Fibroblast of lung (primary cell): ENCODE measurements at regions not wholly inside any gene's neighbourhood (a gene's known extent, or its start where the extent isn't known, plus 50 kb on each side); places are given as distances from the start of the nearest gene placed in this dataset.

ENCODE experiments used
- DNase-seq, 2 donors: peaks; one replicate each; pipeline versions ENCODE4 v3.0.0 to v3.0.0-alpha.2; 2010; ENCODE audit warnings: low read depth in 2 of 2
- H2AFZ ChIP-seq: 2 replicates; pipeline ENCODE4 v1.5.1; 2012; ENCODE audit warnings: low read length, control low read depth, inconsistent platforms
- H3K27ac ChIP-seq: 2 replicates; pipeline ENCODE4 v1.5.1; 2011; ENCODE audit warnings: low read length, control low read depth; ENCODE audit not compliant: insufficient read depth
- H3K27me3 ChIP-seq: 2 replicates; pipeline ENCODE4 v1.5.1; 2011; ENCODE audit warnings: mild to moderate bottlenecking, low read length; ENCODE audit not compliant: control insufficient read depth, insufficient read depth
- H3K36me3 ChIP-seq: 2 replicates; pipeline ENCODE4 v1.5.1; 2011; ENCODE audit warnings: low read length; ENCODE audit not compliant: control insufficient read depth, insufficient read depth
- H3K4me1 ChIP-seq: 2 replicates; pipeline ENCODE4 v1.5.1; 2011; ENCODE audit warnings: low read length; ENCODE audit not compliant: control insufficient read depth, insufficient read depth; ENCODE audit errors: extremely low read depth
- H3K4me2 ChIP-seq: 2 replicates; pipeline ENCODE4 v1.5.1; 2011; ENCODE audit warnings: low read length, control low read depth; ENCODE audit not compliant: insufficient read depth; ENCODE audit errors: extremely low read depth
- H3K4me3 ChIP-seq, 4 experiments: fragments of 200-600 bp in 1 of 4; sonication (generic) in 1 of 4; replicated peaks in 1 of 4; 2 replicates each; pipeline ENCODE4 v1.5.1; 2011 to 2016; ENCODE audit warnings: low read length in 4 of 4, low read depth in 3 of 4, mild to moderate bottlenecking in 3 of 4, control low read depth in 2 of 4, inconsistent platforms in 1 of 4, mixed read lengths in 1 of 4; ENCODE audit not compliant: insufficient read depth in 1 of 4; ENCODE audit errors: control extremely low read depth in 1 of 4
- H3K79me2 ChIP-seq: 2 replicates; pipeline ENCODE4 v1.5.1; 2012; ENCODE audit warnings: mild to moderate bottlenecking, low read length, inconsistent platforms; ENCODE audit not compliant: control insufficient read depth, insufficient read depth
- H3K9ac ChIP-seq: 2 replicates; pipeline ENCODE4 v1.5.1; 2011; ENCODE audit warnings: mild to moderate bottlenecking, low read length, control low read depth; ENCODE audit not compliant: insufficient read depth
- H3K9me3 ChIP-seq: 2 replicates; pipeline ENCODE4 v1.5.1; 2012; ENCODE audit warnings: low read depth, low read length; ENCODE audit not compliant: control insufficient read depth, insufficient read depth
- H4K20me1 ChIP-seq: 2 replicates; pipeline ENCODE4 v1.5.1; 2011; ENCODE audit warnings: low read length; ENCODE audit not compliant: control insufficient read depth, insufficient read depth; ENCODE audit errors: extremely low read depth
- EZH2 ChIP-seq: IDR thresholded peaks from 2 replicates; pipeline ENCODE4 v1.5.1; 2012; ENCODE audit warnings: low read length, control low read depth, mild to moderate bottlenecking; ENCODE audit errors: missing control alignments
- TF ChIP-seq, protein P1 (sequence below), 2 donors: IDR thresholded peaks in 1 of 2; conservative IDR thresholded peaks in 1 of 2; 1 replicate in 1 of 2; 2 replicates in 1 of 2; pipeline ENCODE4 v1.5.1; 2011 to 2012; ENCODE audit warnings: low read length in 2 of 2, control low read depth in 1 of 2, inconsistent platforms in 1 of 2, low read depth in 1 of 2, mild to moderate bottlenecking in 1 of 2

DNA sequence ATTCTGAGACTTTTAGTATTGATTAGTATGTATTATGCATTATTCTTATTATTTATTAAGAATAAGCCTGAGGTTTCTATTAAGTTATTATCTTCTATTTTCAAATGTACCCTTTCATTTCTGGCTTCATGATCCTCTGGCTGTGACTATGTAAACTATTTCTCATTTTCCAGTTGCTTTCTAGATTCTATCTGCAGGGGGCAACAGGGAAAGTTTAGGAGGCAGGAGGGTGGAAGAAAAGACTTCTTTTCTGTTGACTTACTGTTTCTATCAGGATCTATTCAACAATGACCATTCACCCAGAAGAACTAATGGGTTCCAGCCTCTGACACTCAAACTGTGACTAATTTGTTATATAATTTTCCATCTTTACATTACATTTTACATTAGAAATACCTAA lies 653.4 kb upstream of the FSHR start:
- H3K79me2 ChIP-seq: no peaks in the 10 kb centered on the region
- no peaks in the 10 kb centered on the region for H3K9me3 ChIP-seq
- H2AFZ ChIP-seq: no peak overlapping the region
- H3K27ac ChIP-seq: no peak overlapping the region
- H3K27me3 ChIP-seq: no peaks in the 10 kb centered on the region
- no peak overlapping the region for H3K9ac ChIP-seq
- H3K4me2 ChIP-seq: no peak overlapping the region
- no peak overlapping the region for H3K4me3 ChIP-seq
- H4K20me1 ChIP-seq: no peaks in the 10 kb centered on the region
- no peaks in the 10 kb centered on the region for H3K4me1 ChIP-seq
- no peak for DNase-seq
- H3K36me3 ChIP-seq: no peaks in the 10 kb centered on the region
- TF ChIP-seq, protein P1, sequence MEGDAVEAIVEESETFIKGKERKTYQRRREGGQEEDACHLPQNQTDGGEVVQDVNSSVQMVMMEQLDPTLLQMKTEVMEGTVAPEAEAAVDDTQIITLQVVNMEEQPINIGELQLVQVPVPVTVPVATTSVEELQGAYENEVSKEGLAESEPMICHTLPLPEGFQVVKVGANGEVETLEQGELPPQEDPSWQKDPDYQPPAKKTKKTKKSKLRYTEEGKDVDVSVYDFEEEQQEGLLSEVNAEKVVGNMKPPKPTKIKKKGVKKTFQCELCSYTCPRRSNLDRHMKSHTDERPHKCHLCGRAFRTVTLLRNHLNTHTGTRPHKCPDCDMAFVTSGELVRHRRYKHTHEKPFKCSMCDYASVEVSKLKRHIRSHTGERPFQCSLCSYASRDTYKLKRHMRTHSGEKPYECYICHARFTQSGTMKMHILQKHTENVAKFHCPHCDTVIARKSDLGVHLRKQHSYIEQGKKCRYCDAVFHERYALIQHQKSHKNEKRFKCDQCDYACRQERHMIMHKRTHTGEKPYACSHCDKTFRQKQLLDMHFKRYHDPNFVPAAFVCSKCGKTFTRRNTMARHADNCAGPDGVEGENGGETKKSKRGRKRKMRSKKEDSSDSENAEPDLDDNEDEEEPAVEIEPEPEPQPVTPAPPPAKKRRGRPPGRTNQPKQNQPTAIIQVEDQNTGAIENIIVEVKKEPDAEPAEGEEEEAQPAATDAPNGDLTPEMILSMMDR (conservative IDR thresholded peaks at IDR 0.05 in 1 of 2, IDR thresholded peaks at IDR 0.05 in 1 of 2; ENCODE audit: low read depth in 1 of 2, low read length in 2 of 2): no peak
- no peak for TF ChIP-seq EZH2

- no peak for TF ChIP-seq EZH2
- TF ChIP-seq, protein P1 (conservative IDR thresholded peaks at IDR 0.05 in 1 of 2, IDR thresholded peaks at IDR 0.05 in 1 of 2; ENCODE audit: low read depth in 1 of 2, low read length in 2 of 2): no peak
- no peak overlapping the region for H3K4me2 ChIP-seq
- no peak overlapping the region for H3K27ac ChIP-seq
- no peak overlapping the region for H2AFZ ChIP-seq
- H3K4me1 ChIP-seq: no peaks in the 10 kb centered on the region
- no peaks in the 10 kb centered on the region for H3K36me3 ChIP-seq
- no peak overlapping the region for H3K9ac ChIP-seq
- H4K20me1 ChIP-seq: no peaks in the 10 kb centered on the region
- DNase-seq: no peak
- no peak overlapping the region for H3K4me3 ChIP-seq
- H3K9me3 ChIP-seq: no peaks in the 10 kb centered on the region
- H3K27me3 ChIP-seq: no peaks in the 10 kb centered on the region
- no peaks in the 10 kb centered on the region for H3K79me2 ChIP-seq
Measured at GRCh38 chr2:49804111-49804510, 649.8 kb upstream of the FSHR start.

DNA sequence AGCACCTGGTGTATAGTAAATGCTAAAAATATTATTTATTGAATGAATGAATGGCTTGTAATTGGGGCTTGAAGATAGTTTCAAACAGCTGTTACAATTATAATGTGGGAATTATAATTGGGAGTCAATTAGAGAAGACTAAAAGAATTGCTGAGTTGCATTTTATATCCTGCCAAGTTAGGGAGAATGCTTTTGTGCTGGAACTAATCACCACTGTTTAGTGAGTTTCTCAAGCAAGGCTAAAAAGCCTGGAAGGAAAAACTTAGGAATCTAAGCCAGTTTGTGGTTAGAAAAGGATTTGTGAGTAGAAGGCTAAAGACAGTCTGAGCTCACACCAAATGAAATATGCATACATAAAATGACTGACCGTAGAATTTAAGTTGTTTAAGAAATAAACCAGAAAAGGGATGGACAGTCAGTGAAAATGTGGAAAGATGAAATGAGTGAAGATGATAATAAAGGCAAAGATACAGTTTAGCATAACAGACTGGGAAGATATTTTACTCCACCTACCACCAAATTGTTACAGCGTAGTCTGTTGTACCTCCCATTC lies 647.7 kb upstream of the FSHR start:
- H3K27ac ChIP-seq: no peak overlapping the region
- no peak overlapping the region for H2AFZ ChIP-seq
- H3K4me3 ChIP-seq: no peak overlapping the region
- no peak for DNase-seq
- no peak overlapping the region for H3K4me2 ChIP-seq
- H3K9me3 ChIP-seq: no peaks in the 10 kb centered on the region
- H3K36me3 ChIP-seq: no peaks in the 10 kb centered on the region
- no peaks in the 10 kb centered on the region for H4K20me1 ChIP-seq
- no peaks in the 10 kb centered on the region for H3K79me2 ChIP-seq
- no peaks in the 10 kb centered on the region for H3K4me1 ChIP-seq
- H3K9ac ChIP-seq: no peak overlapping the region
- TF ChIP-seq, protein P1 (conservative IDR thresholded peaks at IDR 0.05 in 1 of 2, IDR thresholded peaks at IDR 0.05 in 1 of 2; ENCODE audit: low read depth in 1 of 2, low read length in 2 of 2): no peak
- TF ChIP-seq EZH2: no peak
- no peaks in the 10 kb centered on the region for H3K27me3 ChIP-seq
